ENCODE measurements at regions not wholly inside any gene's neighbourhood (a gene's known extent, or its start where the extent isn't known, plus 50 kb on each side); places are given as distances from the start of the nearest gene placed in this dataset.
A peak's percentile ranks its signal among the peaks of the same experiment; 100 is the strongest.

- Histone ChIP-seq H3K18ac (ENCODE audit: extremely low read depth, low read length) (no peak overlapping the region), H3K79me1 (ENCODE audit: low read depth, low read length) (no peaks in the 10 kb centered on the region), H3K9me3 (ENCODE audit: insufficient read depth in 2 of 2, low read depth in 1 of 2, low read length in 1 of 2) (no peaks in the 10 kb centered on the region), H2BK15ac (ENCODE audit: low read length) (no peak overlapping the region), H4K91ac (replicated peaks; ENCODE audit: insufficient read length, low read length) (no peak overlapping the region), H3K9ac (replicated peaks in 1 of 4; ENCODE audit: extremely low read depth in 1 of 4, low read depth in 3 of 4, low read length in 3 of 4) (no peak overlapping the region), H2BK20ac (ENCODE audit: low read length) (no peak overlapping the region), H4K5ac (ENCODE audit: insufficient read length, low read depth, low read length) (no peak overlapping the region), H4K20me1 (replicated peaks in 1 of 2; ENCODE audit: control insufficient read depth in 1 of 2, insufficient read depth in 2 of 2, low read length in 2 of 2) (no peaks in the 10 kb centered on the region), H3K23ac (ENCODE audit: insufficient read length) (no peak overlapping the region), H3K23me2 (ENCODE audit: low read depth, low read length) (peaks cover 3% of the 10 kb centered on the region; the same call in 1 of the 2 replicates), H3K79me2 (ENCODE audit: control insufficient read depth in 1 of 2, insufficient read depth in 2 of 2, low read length in 2 of 2) (no peaks in the 10 kb centered on the region), H2AK5ac (ENCODE audit: low read depth, low read length) (no peak overlapping the region), H3K4me1 (replicated peaks in 1 of 4; ENCODE audit: control insufficient read depth in 3 of 4, insufficient read depth in 4 of 4, low read length in 3 of 4) (peaks cover 0 to 4% (median 0%) of the 10 kb centered on the region in 4 experiments; a peak in 1 of 7 replicates), H3K14ac (ENCODE audit: insufficient read length) (no peak overlapping the region), H3K27ac (ENCODE audit: low read depth, low read length) (no peak overlapping the region), H3K4ac (replicated peaks; ENCODE audit: insufficient read length, low read depth, low read length) (no peak overlapping the region), H3K27me3 (replicated peaks in 1 of 4; ENCODE audit: control insufficient read depth in 3 of 4, extremely low read depth in 1 of 4, insufficient read depth in 3 of 4, low read length in 3 of 4) (no peaks in the 10 kb centered on the region), H4K8ac (ENCODE audit: extremely low read depth, insufficient read depth, low read length) (no peak overlapping the region), H3K4me3 (ENCODE audit: extremely low read depth in 1 of 4, insufficient read depth in 2 of 4, low read depth in 3 of 4, low read length in 4 of 4) (no peak overlapping the region), H3K4me2 (ENCODE audit: insufficient read depth in 1 of 2, low read depth in 2 of 2, low read length in 2 of 2) (no peak overlapping the region), H3K36me3 (ENCODE audit: control insufficient read depth in 2 of 4, insufficient read depth in 4 of 4, low read length in 3 of 4) (no peaks in the 10 kb centered on the region), H2BK5ac (ENCODE audit: low read depth, low read length) (no peak overlapping the region), H2BK12ac (ENCODE audit: low read depth, low read length) (no peak overlapping the region), H2AFZ (ENCODE audit: low read length) (no peak overlapping the region), H3K56ac (replicated peaks; ENCODE audit: insufficient read length, low read depth, low read length) (no peak overlapping the region), H2BK120ac (replicated peaks; ENCODE audit: low read depth, low read length) (no peak overlapping the region)
- peak; percentile 24 for FAIRE-seq
- CTCF ChIA-PET (ENCODE audit: partially characterized antibody), result interaction anchor here (1.0 to 2.4 kb wide), 4 partner anchors 16 to 119 kb away, joined by 3 to 10 read pairs (median 3); no protein-coding TSS in a partner anchor
- POLR2A ChIA-PET (ENCODE audit: partially characterized antibody), result no interaction called here
- WGBS, 2 experiments (ENCODE audit: extremely low coverage in 1 of 2, insufficient coverage in 1 of 2, insufficient read length in 1 of 2, insufficient replicate concordance in 2 of 2, low coverage in 1 of 2, low lambda C conversion rate in 2 of 2, missing lambda C conversion rate in 1 of 2), result 40% methylated on average over 3 of the region's 3 CpGs; no CpG with 5 or more reads in 1 of the 2 experiments
- peak in 1 of 2 experiments; percentile 84 for DNase-seq (ENCODE audit: low read depth in 1 of 2, low spot score in 2 of 2)
- TF ChIP-seq SIRT6 (IDR thresholded peaks at IDR 0.05; ENCODE audit: low read length) (no peak), YY1 (IDR thresholded peaks at IDR 0.05; ENCODE audit: low read depth, low read length) (peak; percentile 84), HDAC6 (IDR thresholded peaks at IDR 0.05; ENCODE audit: low read depth, low read length) (no peak), RAD21 (IDR thresholded peaks at IDR 0.05 in 1 of 2, conservative IDR thresholded peaks at IDR 0.05 in 1 of 2; ENCODE audit: low read depth in 2 of 2, low read length in 2 of 2) (peak; percentile 63 to 67), POLR2AphosphoS5 (IDR thresholded peaks at IDR 0.05; ENCODE audit: low read depth, low read length) (no peak), E2F6 (IDR thresholded peaks at IDR 0.05) (no peak), TAF7 (optimal IDR thresholded peaks at IDR 0.05; ENCODE audit: borderline replicate concordance, low read depth, low read length) (no peak), TEAD4 (IDR thresholded peaks at IDR 0.05; ENCODE audit: low read depth, low read length) (0 out of 2 replicates have a peak, but pooled peaks have one; percentile 43), BACH1 (IDR thresholded peaks at IDR 0.05; ENCODE audit: low read length) (no peak), SUZ12 (IDR thresholded peaks at IDR 0.05; ENCODE audit: low read length) (no peak), KDM4A (IDR thresholded peaks at IDR 0.05; ENCODE audit: low read depth, low read length, severe bottlenecking) (no peak), USF2 (IDR thresholded peaks at IDR 0.05; ENCODE audit: low read length) (no peak), SP1 (IDR thresholded peaks at IDR 0.05; ENCODE audit: low read depth, low read length) (no peak)
These were observed 130.4 kb upstream of the GHITM start for GRCh38 chr10:84008878-84009277.
